ENCODE measurements at regions not wholly inside any gene's neighbourhood (a gene's known extent, or its start where the extent isn't known, plus 50 kb on each side); places are given as distances from the start of the nearest gene placed in this dataset.
"Not testable (repeated sequence)": the region's sequence is repeated elsewhere in the genome, so short reads cannot be mapped to it uniquely, and the experiment has no call there.

DNA sequence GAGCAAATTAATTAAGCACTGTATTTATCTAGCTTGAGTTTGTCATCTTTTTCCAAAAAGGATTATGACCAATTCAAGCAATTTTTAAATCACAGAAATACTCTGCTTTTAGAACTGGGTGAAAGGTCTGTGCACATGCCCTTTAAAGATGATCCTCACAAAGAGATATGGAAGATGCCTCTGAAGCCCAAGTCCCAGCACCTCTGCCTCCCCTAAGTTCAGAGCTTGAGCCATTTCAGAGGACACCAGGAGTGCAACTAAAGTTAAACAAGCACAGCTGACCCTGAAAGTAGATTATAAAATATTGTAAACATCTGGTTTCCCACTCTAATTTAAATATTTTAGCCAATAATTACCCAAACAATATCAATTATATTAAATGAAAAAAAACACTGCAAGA, 139.5 kb upstream of the BEND6 start:
- DNase-seq (ENCODE audit: low spot score), result no peak
- H4K20me1 ChIP-seq (ENCODE audit: insufficient read depth, poor library complexity, severe bottlenecking), result no peaks in the 10 kb centered on the region
- no peak for TF ChIP-seq EZH2 (IDR thresholded peaks at IDR 0.05; ENCODE audit: borderline replicate concordance)
- TF ChIP-seq, protein P1, sequence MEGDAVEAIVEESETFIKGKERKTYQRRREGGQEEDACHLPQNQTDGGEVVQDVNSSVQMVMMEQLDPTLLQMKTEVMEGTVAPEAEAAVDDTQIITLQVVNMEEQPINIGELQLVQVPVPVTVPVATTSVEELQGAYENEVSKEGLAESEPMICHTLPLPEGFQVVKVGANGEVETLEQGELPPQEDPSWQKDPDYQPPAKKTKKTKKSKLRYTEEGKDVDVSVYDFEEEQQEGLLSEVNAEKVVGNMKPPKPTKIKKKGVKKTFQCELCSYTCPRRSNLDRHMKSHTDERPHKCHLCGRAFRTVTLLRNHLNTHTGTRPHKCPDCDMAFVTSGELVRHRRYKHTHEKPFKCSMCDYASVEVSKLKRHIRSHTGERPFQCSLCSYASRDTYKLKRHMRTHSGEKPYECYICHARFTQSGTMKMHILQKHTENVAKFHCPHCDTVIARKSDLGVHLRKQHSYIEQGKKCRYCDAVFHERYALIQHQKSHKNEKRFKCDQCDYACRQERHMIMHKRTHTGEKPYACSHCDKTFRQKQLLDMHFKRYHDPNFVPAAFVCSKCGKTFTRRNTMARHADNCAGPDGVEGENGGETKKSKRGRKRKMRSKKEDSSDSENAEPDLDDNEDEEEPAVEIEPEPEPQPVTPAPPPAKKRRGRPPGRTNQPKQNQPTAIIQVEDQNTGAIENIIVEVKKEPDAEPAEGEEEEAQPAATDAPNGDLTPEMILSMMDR (IDR thresholded peaks at IDR 0.05; ENCODE audit: poor library complexity), result no peak
- no peak for TF ChIP-seq EZH2phosphoT487 (IDR thresholded peaks at IDR 0.05; ENCODE audit: low read depth, severe bottlenecking, unreplicated experiment)
- peaks cover under 1% of the 10 kb centered on the region for H3K4me1 ChIP-seq (ENCODE audit: insufficient read depth)
- H3K9me2 ChIP-seq (replicated peaks; ENCODE audit: insufficient read depth), result no peaks in the 10 kb centered on the region
- no peaks in the 10 kb centered on the region for H3K27me3 ChIP-seq
- H2AFZ ChIP-seq, result no peak overlapping the region
- no peak overlapping the region for H3K27ac ChIP-seq
- no peaks in the 10 kb centered on the region for H3K9me3 ChIP-seq (ENCODE audit: low read depth)
- H3K4me3 ChIP-seq, result no peak overlapping the region
- no peak overlapping the region for H3K4me2 ChIP-seq
- H3K36me3 ChIP-seq (replicated peaks; ENCODE audit: insufficient read depth, low read depth), result no peaks in the 10 kb centered on the region
- H3K79me2 ChIP-seq, result peaks cover 62% of the 10 kb centered on the region

DNA sequence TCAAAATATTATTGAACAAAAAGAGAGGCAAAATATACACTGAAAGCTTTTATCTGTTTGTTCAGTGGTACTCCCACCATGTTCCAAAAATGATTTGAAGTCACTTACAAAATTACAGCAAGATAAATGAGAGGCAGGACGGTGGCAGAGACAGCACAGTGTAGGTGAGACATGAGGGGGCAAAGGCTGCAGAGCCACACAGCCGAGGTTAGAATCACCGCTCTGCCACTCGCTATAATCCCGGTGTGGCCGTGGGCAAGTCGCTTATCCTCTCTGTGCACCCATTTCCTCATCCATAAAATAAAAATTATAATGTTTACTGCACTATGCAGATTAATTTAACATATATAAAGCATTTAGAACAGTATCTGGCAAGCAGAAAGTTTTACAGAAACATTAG, 140.1 kb upstream of the BEND6 start:
- no peaks in the 10 kb centered on the region for H3K9me3 ChIP-seq (ENCODE audit: low read depth)
- no peak overlapping the region for H2AFZ ChIP-seq
- no peak overlapping the region for H3K27ac ChIP-seq
- 77% methylated on average over 7 of the region's 7 CpGs for WGBS (ENCODE audit: low lambda C conversion rate, missing lambda C conversion rate)
- H3K9me2 ChIP-seq (replicated peaks; ENCODE audit: insufficient read depth), result no peaks in the 10 kb centered on the region
- no peaks in the 10 kb centered on the region for H4K20me1 ChIP-seq (ENCODE audit: insufficient read depth, poor library complexity, severe bottlenecking)
- no peaks in the 10 kb centered on the region for H3K4me1 ChIP-seq (ENCODE audit: insufficient read depth)
- DNase-seq (ENCODE audit: low spot score), result no peak
- no peak for TF ChIP-seq EZH2 (IDR thresholded peaks at IDR 0.05; ENCODE audit: borderline replicate concordance)
- TF ChIP-seq, protein P1 (IDR thresholded peaks at IDR 0.05; ENCODE audit: poor library complexity), result no peak
- TF ChIP-seq EZH2phosphoT487 (IDR thresholded peaks at IDR 0.05; ENCODE audit: low read depth, severe bottlenecking, unreplicated experiment), result no peak
- H3K36me3 ChIP-seq (replicated peaks; ENCODE audit: insufficient read depth, low read depth), result no peaks in the 10 kb centered on the region
- peaks cover 62% of the 10 kb centered on the region for H3K79me2 ChIP-seq
- no peaks in the 10 kb centered on the region for H3K27me3 ChIP-seq
- H3K4me2 ChIP-seq, result no peak overlapping the region
- H3K4me3 ChIP-seq, result no peak overlapping the region

DNA sequence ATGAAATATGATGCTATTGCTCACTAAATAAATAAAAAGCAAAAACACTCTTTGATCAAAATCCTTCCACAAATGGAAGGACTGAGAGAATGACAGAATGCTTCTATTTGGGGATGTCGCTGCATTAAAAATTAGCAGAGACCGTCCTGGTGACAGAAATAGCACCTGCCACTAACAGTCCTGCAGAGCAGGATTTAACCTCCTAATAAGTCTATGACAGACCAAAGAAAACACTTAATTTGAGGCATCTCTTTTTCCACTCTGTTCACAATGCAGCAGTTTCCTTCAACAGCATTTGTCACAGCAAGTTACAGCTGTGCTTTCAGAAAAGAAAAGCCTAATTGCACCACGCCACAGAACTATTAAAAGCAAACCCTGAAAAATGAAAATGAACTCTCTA, 140.6 kb upstream of the BEND6 start:
- TF ChIP-seq EZH2 (IDR thresholded peaks at IDR 0.05; ENCODE audit: borderline replicate concordance) (no peak), EZH2phosphoT487 (IDR thresholded peaks at IDR 0.05; ENCODE audit: low read depth, severe bottlenecking, unreplicated experiment) (no peak)
- TF ChIP-seq, protein P1 (IDR thresholded peaks at IDR 0.05; ENCODE audit: poor library complexity), result no peak
- no peak for DNase-seq (ENCODE audit: low spot score)
- Histone ChIP-seq H3K9me3 (ENCODE audit: low read depth) (no peaks in the 10 kb centered on the region), H4K20me1 (ENCODE audit: insufficient read depth, poor library complexity, severe bottlenecking) (no peaks in the 10 kb centered on the region), H3K4me2 (no peak overlapping the region), H3K36me3 (replicated peaks; ENCODE audit: insufficient read depth, low read depth) (no peaks in the 10 kb centered on the region), H3K79me2 (peaks cover 59% of the 10 kb centered on the region), H2AFZ (no peak overlapping the region), H3K9me2 (replicated peaks; ENCODE audit: insufficient read depth) (no peaks in the 10 kb centered on the region), H3K4me1 (ENCODE audit: insufficient read depth) (no peaks in the 10 kb centered on the region), H3K4me3 (no peak overlapping the region), H3K27me3 (no peaks in the 10 kb centered on the region), H3K27ac (no peak overlapping the region)
- WGBS (ENCODE audit: low lambda C conversion rate, missing lambda C conversion rate), result 87% methylated on average over 3 of the region's 3 CpGs

DNA sequence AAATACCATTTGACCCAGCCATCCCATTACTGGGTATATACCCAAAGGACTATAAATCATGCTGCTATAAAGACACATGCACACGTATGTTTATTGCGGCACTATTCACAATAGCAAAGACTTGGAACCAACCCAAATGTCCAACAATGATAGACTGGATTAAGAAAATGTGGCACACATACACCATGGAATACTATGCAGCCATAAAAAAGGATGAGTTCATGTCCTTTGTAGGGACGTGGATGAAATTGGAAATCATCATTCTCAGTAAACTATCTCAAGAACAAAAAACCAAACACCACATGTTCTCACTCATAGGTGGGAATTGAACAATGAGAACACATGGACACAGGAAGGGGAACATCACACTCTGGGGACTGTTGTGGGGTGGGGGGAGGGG, 142.1 kb upstream of the BEND6 start:
- 75% methylated on average over 3 of the region's 3 CpGs for WGBS (ENCODE audit: low lambda C conversion rate, missing lambda C conversion rate)
- not testable (repeated sequence) for H3K4me3 ChIP-seq; H2AFZ ChIP-seq; H3K9me3 ChIP-seq (ENCODE audit: low read depth); H3K27me3 ChIP-seq; H3K9me2 ChIP-seq (replicated peaks; ENCODE audit: insufficient read depth); H3K4me1 ChIP-seq (ENCODE audit: insufficient read depth); H3K27ac ChIP-seq; H4K20me1 ChIP-seq (ENCODE audit: insufficient read depth, poor library complexity, severe bottlenecking); H3K36me3 ChIP-seq (replicated peaks; ENCODE audit: insufficient read depth, low read depth); DNase-seq (ENCODE audit: low spot score); H3K4me2 ChIP-seq
- H3K79me2 ChIP-seq, result peaks cover 46% of the 10 kb centered on the region
